WTC11 (cell line): ENCODE measurements at regions not wholly inside any gene's neighbourhood (a gene's known extent, or its start where the extent isn't known, plus 50 kb on each side); places are given as distances from the start of the nearest gene placed in this dataset.

Source experiments
- ATF1 ChIP-seq: sonication (generic); formaldehyde crosslinking; IDR thresholded peaks from 2 replicates; pipeline ENCODE4 v1.8.1; 2023; ENCODE audit warnings: mild to moderate bottlenecking, moderate library complexity, missing genetic modification reagents
- CREB1 ChIP-seq: sonication (generic); formaldehyde crosslinking; IDR thresholded peaks from 2 replicates; pipeline ENCODE4 v1.8.0; 2023; ENCODE audit warnings: mild to moderate bottlenecking, missing genetic modification reagents
- ETV6 ChIP-seq: sonication (generic); formaldehyde crosslinking; IDR thresholded peaks from 2 replicates; pipeline ENCODE4 v1.8.1; 2022; ENCODE audit warnings: mild to moderate bottlenecking, missing genetic modification reagents
- SP1 ChIP-seq: sonication (generic); formaldehyde crosslinking; conservative IDR thresholded peaks from 2 replicates; pipeline ENCODE4 v1.8.1; 2022; ENCODE audit warnings: missing genetic modification reagents
- TF ChIP-seq, protein P1 (sequence below): fragments of 200-600 bp; IDR thresholded peaks from 2 replicates; pipeline ENCODE4 v1.8.0; 2022; ENCODE audit warnings: antibody characterized with exemption
- TF ChIP-seq, protein P2 (sequence below): sonication (generic); formaldehyde crosslinking; IDR thresholded peaks from 2 replicates; pipeline ENCODE4 v1.8.1; 2023; ENCODE audit warnings: mild to moderate bottlenecking, moderate library complexity, missing genetic modification reagents
- TF ChIP-seq, protein P3 (sequence below): sonication (generic); formaldehyde crosslinking; conservative IDR thresholded peaks from 2 replicates; pipeline ENCODE4 v1.8.1; 2022; ENCODE audit warnings: mild to moderate bottlenecking, missing genetic modification reagents

DNA sequence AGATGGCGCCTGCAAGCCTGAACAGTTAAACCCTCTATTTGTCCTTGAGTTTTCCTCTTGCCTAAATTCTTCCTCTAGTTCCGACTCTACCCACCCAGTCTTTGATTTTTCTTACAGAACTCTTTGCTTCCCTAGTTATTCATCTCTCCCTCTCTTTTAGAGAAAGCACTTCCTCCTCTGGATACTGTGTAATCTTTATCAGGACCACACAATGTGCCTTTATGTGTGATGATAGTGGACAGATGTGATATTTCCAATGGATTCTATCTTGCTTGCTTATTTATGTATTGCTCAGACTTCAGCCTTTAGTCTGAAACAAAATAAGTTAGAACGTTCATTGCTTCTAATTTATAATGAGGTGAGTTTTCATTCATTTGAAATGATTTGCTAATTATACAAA is 79.5 kb upstream of the CAV2 start:
- TF ChIP-seq SP1 (CRISPR knock-in tag) (no peak), CREB1 (CRISPR knock-in tag) (no peak), ETV6 (CRISPR knock-in tag) (no peak), ATF1 (no peak)
- TF ChIP-seq, protein P1, sequence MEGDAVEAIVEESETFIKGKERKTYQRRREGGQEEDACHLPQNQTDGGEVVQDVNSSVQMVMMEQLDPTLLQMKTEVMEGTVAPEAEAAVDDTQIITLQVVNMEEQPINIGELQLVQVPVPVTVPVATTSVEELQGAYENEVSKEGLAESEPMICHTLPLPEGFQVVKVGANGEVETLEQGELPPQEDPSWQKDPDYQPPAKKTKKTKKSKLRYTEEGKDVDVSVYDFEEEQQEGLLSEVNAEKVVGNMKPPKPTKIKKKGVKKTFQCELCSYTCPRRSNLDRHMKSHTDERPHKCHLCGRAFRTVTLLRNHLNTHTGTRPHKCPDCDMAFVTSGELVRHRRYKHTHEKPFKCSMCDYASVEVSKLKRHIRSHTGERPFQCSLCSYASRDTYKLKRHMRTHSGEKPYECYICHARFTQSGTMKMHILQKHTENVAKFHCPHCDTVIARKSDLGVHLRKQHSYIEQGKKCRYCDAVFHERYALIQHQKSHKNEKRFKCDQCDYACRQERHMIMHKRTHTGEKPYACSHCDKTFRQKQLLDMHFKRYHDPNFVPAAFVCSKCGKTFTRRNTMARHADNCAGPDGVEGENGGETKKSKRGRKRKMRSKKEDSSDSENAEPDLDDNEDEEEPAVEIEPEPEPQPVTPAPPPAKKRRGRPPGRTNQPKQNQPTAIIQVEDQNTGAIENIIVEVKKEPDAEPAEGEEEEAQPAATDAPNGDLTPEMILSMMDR = no peak
- TF ChIP-seq, protein P2, sequence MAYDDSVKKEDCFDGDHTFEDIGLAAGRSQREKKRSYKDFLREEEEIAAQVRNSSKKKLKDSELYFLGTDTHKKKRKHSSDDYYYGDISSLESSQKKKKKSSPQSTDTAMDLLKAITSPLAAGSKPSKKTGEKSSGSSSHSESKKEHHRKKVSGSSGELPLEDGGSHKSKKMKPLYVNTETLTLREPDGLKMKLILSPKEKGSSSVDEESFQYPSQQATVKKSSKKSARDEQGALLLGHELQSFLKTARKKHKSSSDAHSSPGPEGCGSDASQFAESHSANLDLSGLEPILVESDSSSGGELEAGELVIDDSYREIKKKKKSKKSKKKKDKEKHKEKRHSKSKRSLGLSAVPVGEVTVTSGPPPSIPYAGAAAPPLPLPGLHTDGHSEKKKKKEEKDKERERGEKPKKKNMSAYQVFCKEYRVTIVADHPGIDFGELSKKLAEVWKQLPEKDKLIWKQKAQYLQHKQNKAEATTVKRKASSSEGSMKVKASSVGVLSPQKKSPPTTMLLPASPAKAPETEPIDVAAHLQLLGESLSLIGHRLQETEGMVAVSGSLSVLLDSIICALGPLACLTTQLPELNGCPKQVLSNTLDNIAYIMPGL (CRISPR knock-in tag) = no peak
- TF ChIP-seq, protein P3, sequence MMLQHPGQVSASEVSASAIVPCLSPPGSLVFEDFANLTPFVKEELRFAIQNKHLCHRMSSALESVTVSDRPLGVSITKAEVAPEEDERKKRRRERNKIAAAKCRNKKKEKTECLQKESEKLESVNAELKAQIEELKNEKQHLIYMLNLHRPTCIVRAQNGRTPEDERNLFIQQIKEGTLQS (CRISPR knock-in tag) = no peak
